IPS DF 4.7 (cell line): ENCODE measurements at regions not wholly inside any gene's neighbourhood (a gene's known extent, or its start where the extent isn't known, plus 50 kb on each side); places are given as distances from the start of the nearest gene placed in this dataset.
A peak's percentile ranks its signal among the peaks of the same experiment; 100 is the strongest.
"Not testable (repeated sequence)": the region's sequence is repeated elsewhere in the genome, so short reads cannot be mapped to it uniquely, and the experiment has no call there.

ENCODE experiments used
- DNase-seq: peaks from one replicate; pipeline ENCODE4 v3.0.0-alpha.2; 2013; ENCODE audit warnings: low spot score; ENCODE audit errors: extremely low read depth

- no peak for DNase-seq
Observed at GRCh38 chr13:54394085-54394700, 1365.6 kb downstream of the OLFM4 start.

- DNase-seq, result no peak
Observed at GRCh38 chr13:54394908-54395307, 1366.3 kb downstream of the OLFM4 start.

GRCh38 chr13:54402495-54402894 lies 1373.9 kb downstream of the OLFM4 start:
- no peak for DNase-seq

- DNase-seq, result peak; percentile 14
Observed at GRCh38 chr13:54415753-54416366, 1387.2 kb downstream of the OLFM4 start.

GRCh38 chr13:54422946-54423345 lies 1394.3 kb downstream of the OLFM4 start:
- DNase-seq, result not testable (repeated sequence)

- no peak for DNase-seq
Observed at GRCh38 chr13:54424344-54424743, 1395.7 kb downstream of the OLFM4 start.

GRCh38 chr13:54433493-54434206 lies 1405.0 kb downstream of the OLFM4 start:
- DNase-seq, result no peak

- not testable (repeated sequence) for DNase-seq
Observed at GRCh38 chr13:54440853-54441400, 1412.3 kb downstream of the OLFM4 start.

- DNase-seq, result no peak
Observed at GRCh38 chr13:54445453-54445852, 1416.8 kb downstream of the OLFM4 start.

GRCh38 chr13:54445865-54446264 lies 1417.3 kb downstream of the OLFM4 start:
- no peak for DNase-seq

- DNase-seq, result no peak
Observed at GRCh38 chr13:54449922-54450321, 1421.3 kb downstream of the OLFM4 start.

GRCh38 chr13:54484166-54484565 lies 1455.6 kb downstream of the OLFM4 start:
- no peak for DNase-seq

- DNase-seq, result no peak
Observed at GRCh38 chr13:54486421-54487166, 1458.0 kb downstream of the OLFM4 start.

GRCh38 chr13:54489359-54489758 lies 1460.7 kb downstream of the OLFM4 start:
- no peak for DNase-seq

- DNase-seq, result no peak
Observed at GRCh38 chr13:54492995-54493394, 1464.4 kb downstream of the OLFM4 start.

- DNase-seq, result no peak
Observed at GRCh38 chr13:54511366-54511765, 1482.8 kb downstream of the OLFM4 start.

GRCh38 chr13:54513254-54513653 lies 1484.6 kb downstream of the OLFM4 start:
- no peak for DNase-seq

- DNase-seq, result peak; percentile 3
Observed at GRCh38 chr13:54536112-54536511, 1507.5 kb downstream of the OLFM4 start.

- no peak for DNase-seq
Observed at GRCh38 chr13:54563286-54563685, 1534.7 kb downstream of the OLFM4 start.

- not testable (repeated sequence) for DNase-seq
Observed at GRCh38 chr13:54572037-54572436, 1543.4 kb downstream of the OLFM4 start.

- no peak for DNase-seq
Observed at GRCh38 chr13:54573186-54573585, 1544.6 kb downstream of the OLFM4 start.

- DNase-seq, result no peak
Observed at GRCh38 chr13:54574791-54575190, 1546.2 kb downstream of the OLFM4 start.
